ENCODE measurements at regions not wholly inside any gene's neighbourhood (a gene's known extent, or its start where the extent isn't known, plus 50 kb on each side); places are given as distances from the start of the nearest gene placed in this dataset.

DNA sequence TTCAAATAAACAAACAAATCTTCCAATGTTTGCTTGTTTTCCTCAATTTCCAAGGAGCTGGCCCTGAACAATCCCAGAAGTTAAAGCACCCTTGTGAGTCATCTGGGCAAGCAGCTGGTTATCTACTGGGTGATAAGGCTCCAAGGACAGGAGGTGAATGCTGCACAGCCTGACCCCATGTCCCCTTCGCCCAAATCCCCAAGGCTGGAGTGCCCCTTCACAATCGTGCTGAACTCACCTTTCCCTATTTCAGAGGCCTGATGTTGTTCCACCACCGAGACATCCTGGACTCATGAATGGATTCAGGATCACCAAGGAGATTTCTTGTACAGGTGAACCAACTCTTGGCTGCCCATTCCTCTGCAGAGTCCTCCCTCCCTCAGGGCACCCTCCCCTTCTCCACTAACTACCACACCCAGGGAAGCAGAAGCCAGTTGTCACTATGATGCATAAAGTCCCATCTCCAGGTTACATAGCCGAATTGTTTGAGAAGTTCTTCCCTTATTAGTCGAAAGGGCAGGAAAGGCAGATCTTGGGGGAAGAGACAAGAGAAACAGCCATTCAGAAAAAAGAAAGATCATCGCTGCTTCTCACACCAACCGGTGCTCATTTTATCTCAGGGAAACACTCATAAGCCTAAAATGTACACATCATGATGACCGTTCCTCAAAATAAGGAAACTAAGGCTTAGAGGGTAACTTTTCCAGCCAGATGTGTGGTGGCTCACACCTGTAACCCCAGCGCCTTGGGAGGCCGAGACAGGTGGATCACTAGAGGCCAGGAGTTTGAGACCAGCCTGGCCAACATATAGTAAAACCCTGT is 138.8 kb upstream of the RREB1 start:
- intact Hi-C loops (cut with micrococcal nuclease; ENCODE audit: unreplicated experiment) = no loop called here
- Histone ChIP-seq H3K9me3 (ENCODE audit: low read depth, low read length, poor library complexity, severe bottlenecking) (no peaks in the 10 kb centered on the region), H3K4me3 (ENCODE audit: low read depth, low read length, poor library complexity, severe bottlenecking) (no peak overlapping the region), H3K27ac (ENCODE audit: low read depth, low read length, poor library complexity, severe bottlenecking) (no peak overlapping the region), H3K27me3 (replicated peaks; ENCODE audit: insufficient read depth, low read depth, low read length, poor library complexity) (no peaks in the 10 kb centered on the region), H3K4me1 (ENCODE audit: insufficient read depth, low read length, poor library complexity, severe bottlenecking) (no peaks in the 10 kb centered on the region), H3K36me3 (ENCODE audit: insufficient read depth, low read length, poor library complexity, severe bottlenecking) (no peaks in the 10 kb centered on the region)
- TF ChIP-seq, protein P1, sequence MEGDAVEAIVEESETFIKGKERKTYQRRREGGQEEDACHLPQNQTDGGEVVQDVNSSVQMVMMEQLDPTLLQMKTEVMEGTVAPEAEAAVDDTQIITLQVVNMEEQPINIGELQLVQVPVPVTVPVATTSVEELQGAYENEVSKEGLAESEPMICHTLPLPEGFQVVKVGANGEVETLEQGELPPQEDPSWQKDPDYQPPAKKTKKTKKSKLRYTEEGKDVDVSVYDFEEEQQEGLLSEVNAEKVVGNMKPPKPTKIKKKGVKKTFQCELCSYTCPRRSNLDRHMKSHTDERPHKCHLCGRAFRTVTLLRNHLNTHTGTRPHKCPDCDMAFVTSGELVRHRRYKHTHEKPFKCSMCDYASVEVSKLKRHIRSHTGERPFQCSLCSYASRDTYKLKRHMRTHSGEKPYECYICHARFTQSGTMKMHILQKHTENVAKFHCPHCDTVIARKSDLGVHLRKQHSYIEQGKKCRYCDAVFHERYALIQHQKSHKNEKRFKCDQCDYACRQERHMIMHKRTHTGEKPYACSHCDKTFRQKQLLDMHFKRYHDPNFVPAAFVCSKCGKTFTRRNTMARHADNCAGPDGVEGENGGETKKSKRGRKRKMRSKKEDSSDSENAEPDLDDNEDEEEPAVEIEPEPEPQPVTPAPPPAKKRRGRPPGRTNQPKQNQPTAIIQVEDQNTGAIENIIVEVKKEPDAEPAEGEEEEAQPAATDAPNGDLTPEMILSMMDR (conservative IDR thresholded peaks at IDR 0.05; ENCODE audit: low read depth, low read length) = no peak
- TF ChIP-seq EZH2 (IDR thresholded peaks at IDR 0.05; ENCODE audit: borderline replicate concordance, low read depth, low read length, poor library complexity, severe bottlenecking) = no peak
- DNase-seq (ENCODE audit: low spot score) = no peak
- POLR2A ChIA-PET (ENCODE audit: low non-redundant PET) = no interaction called here
- CTCF ChIA-PET = no interaction called here
- no TSS peak for BruUV-seq (replicated peaks)

DNA sequence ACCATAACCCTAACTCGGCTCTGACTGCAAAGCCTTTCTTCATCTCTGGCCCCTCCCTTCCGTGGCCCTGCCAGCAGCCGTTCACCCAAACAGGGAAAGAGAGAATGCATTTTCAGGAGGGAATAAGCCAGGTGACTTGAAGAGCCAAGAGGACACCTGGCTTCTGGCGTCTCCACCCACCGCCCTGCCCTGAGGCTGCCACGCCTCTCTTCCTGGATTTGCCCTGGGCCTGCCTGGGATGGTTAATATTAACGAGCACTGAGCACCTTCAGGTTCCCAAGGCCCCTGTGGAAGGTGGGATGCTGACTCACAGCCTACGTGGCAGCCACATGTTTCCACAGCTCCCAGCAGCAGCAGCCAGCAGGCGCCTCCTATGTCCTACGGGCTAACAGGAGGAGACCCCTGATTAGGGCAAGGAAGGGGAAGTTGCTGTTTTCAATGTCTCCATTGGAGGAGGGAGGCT is 138.0 kb upstream of the RREB1 start:
- POLR2A ChIA-PET (ENCODE audit: low non-redundant PET) = no interaction called here
- CTCF ChIA-PET = no interaction called here

DNA sequence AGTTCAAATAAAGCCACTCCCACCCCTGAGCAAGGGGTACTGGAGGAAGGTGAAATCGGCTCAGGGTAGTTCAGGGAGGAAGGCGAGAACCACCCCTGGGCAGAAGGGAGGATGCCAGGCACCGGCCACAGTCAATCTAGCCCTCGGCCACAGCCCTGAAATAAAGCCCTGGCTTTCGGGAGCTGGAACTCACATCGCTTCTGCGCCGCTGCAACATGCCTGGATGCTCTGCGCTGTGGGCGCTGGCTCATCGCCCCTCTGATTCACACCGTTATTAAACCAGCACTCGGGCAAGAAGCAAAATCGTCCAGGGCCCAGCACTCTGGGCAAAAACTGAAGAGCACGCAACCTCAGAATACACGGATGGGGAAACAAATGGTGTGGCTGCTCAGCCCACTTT is 136.9 kb upstream of the RREB1 start:
- Histone ChIP-seq H3K36me3 (ENCODE audit: insufficient read depth, low read length, poor library complexity, severe bottlenecking) (no peaks in the 10 kb centered on the region), H3K27me3 (replicated peaks; ENCODE audit: insufficient read depth, low read depth, low read length, poor library complexity) (no peaks in the 10 kb centered on the region), H3K4me3 (ENCODE audit: low read depth, low read length, poor library complexity, severe bottlenecking) (no peak overlapping the region), H3K4me1 (ENCODE audit: insufficient read depth, low read length, poor library complexity, severe bottlenecking) (no peaks in the 10 kb centered on the region), H3K9me3 (ENCODE audit: low read depth, low read length, poor library complexity, severe bottlenecking) (no peaks in the 10 kb centered on the region), H3K27ac (ENCODE audit: low read depth, low read length, poor library complexity, severe bottlenecking) (no peak overlapping the region)
- no peak for TF ChIP-seq EZH2 (IDR thresholded peaks at IDR 0.05; ENCODE audit: borderline replicate concordance, low read depth, low read length, poor library complexity, severe bottlenecking)
- TF ChIP-seq, protein P1 (conservative IDR thresholded peaks at IDR 0.05; ENCODE audit: low read depth, low read length) = no peak
- intact Hi-C loops (cut with micrococcal nuclease; ENCODE audit: unreplicated experiment) = no loop called here
- ChIA-PET CTCF (no interaction called here), POLR2A (ENCODE audit: low non-redundant PET) (no interaction called here)
- BruUV-seq (replicated peaks) = no TSS peak
- DNase-seq (ENCODE audit: low spot score) = no peak

More for the DNA sequence above, 138.0 kb upstream of the RREB1 start:
- Histone ChIP-seq H3K4me1 (ENCODE audit: insufficient read depth, low read length, poor library complexity, severe bottlenecking) (no peaks in the 10 kb centered on the region), H3K27ac (ENCODE audit: low read depth, low read length, poor library complexity, severe bottlenecking) (no peak overlapping the region), H3K27me3 (replicated peaks; ENCODE audit: insufficient read depth, low read depth, low read length, poor library complexity) (no peaks in the 10 kb centered on the region), H3K9me3 (ENCODE audit: low read depth, low read length, poor library complexity, severe bottlenecking) (no peaks in the 10 kb centered on the region), H3K4me3 (ENCODE audit: low read depth, low read length, poor library complexity, severe bottlenecking) (no peak overlapping the region), H3K36me3 (ENCODE audit: insufficient read depth, low read length, poor library complexity, severe bottlenecking) (no peaks in the 10 kb centered on the region)
- BruUV-seq (replicated peaks) = no TSS peak
- no peak for DNase-seq (ENCODE audit: low spot score)
- intact Hi-C loops (cut with micrococcal nuclease; ENCODE audit: unreplicated experiment) = no loop called here
- TF ChIP-seq, protein P1 (conservative IDR thresholded peaks at IDR 0.05; ENCODE audit: low read depth, low read length) = no peak
- TF ChIP-seq EZH2 (IDR thresholded peaks at IDR 0.05; ENCODE audit: borderline replicate concordance, low read depth, low read length, poor library complexity, severe bottlenecking) = no peak
